ENCODE measurements at regions not wholly inside any gene's neighbourhood (a gene's known extent, or its start where the extent isn't known, plus 50 kb on each side); places are given as distances from the start of the nearest gene placed in this dataset.

DNA sequence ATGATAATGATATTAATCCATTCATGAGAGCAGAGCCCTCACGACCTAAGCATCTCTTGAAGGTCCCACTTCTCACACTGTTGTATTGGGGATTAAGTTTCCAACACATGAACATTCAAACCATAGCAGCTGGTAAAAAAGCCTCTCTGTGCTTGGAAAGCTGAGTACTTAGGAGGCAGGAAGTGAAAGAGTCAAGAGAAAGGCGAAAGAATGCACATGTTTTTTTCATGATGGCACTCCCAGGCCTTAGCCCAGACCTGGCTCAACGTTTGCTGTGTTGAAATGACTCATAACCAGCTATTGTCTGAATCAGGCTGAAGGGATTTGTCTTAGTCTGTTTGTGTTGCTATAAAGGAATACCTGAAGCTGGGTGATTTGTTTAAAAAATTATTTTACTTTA lies 84.4 kb upstream of the RGMA start:
- TF ChIP-seq, protein P1, sequence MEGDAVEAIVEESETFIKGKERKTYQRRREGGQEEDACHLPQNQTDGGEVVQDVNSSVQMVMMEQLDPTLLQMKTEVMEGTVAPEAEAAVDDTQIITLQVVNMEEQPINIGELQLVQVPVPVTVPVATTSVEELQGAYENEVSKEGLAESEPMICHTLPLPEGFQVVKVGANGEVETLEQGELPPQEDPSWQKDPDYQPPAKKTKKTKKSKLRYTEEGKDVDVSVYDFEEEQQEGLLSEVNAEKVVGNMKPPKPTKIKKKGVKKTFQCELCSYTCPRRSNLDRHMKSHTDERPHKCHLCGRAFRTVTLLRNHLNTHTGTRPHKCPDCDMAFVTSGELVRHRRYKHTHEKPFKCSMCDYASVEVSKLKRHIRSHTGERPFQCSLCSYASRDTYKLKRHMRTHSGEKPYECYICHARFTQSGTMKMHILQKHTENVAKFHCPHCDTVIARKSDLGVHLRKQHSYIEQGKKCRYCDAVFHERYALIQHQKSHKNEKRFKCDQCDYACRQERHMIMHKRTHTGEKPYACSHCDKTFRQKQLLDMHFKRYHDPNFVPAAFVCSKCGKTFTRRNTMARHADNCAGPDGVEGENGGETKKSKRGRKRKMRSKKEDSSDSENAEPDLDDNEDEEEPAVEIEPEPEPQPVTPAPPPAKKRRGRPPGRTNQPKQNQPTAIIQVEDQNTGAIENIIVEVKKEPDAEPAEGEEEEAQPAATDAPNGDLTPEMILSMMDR (IDR thresholded peaks at IDR 0.05; ENCODE audit: borderline replicate concordance, extremely low read depth, low read length, poor library complexity, severe bottlenecking), result no peak
- TF ChIP-seq EZH2 (IDR thresholded peaks at IDR 0.05; ENCODE audit: borderline replicate concordance, low read depth, low read length, severe bottlenecking), result no peak
